NCI-H82 (cell line): ENCODE measurements at regions not wholly inside any gene's neighbourhood (a gene's known extent, or its start where the extent isn't known, plus 50 kb on each side); places are given as distances from the start of the nearest gene placed in this dataset.
A peak's percentile ranks its signal among the peaks of the same experiment; 100 is the strongest.

Experiments
- DNase-seq: peaks from one replicate; lab custom pipeline; 2025; lab: John Stamatoyannopoulos, UW

GRCh38 chr14:22097586-22098292 is 424.1 kb upstream of the OR4E1 start:
- no peak for DNase-seq

- DNase-seq, result no peak
These were observed 423.5 kb upstream of the OR4E1 start for GRCh38 chr14:22097072-22097471.

GRCh38 chr14:22096514-22096895 is 422.9 kb upstream of the OR4E1 start:
- no peak for DNase-seq

GRCh38 chr14:22095860-22096513 is 422.4 kb upstream of the OR4E1 start:
- DNase-seq, result no peak

- no peak for DNase-seq
These were observed 416.3 kb upstream of the OR4E1 start for GRCh38 chr14:22089940-22090339.

- no peak for DNase-seq
These were observed 415.2 kb upstream of the OR4E1 start for GRCh38 chr14:22088614-22089342.

- DNase-seq, result no peak
These were observed 412.5 kb upstream of the OR4E1 start for GRCh38 chr14:22086131-22086530.

GRCh38 chr14:22084393-22085281 is 411.0 kb upstream of the OR4E1 start:
- DNase-seq, result peak; percentile 67

GRCh38 chr14:22081337-22081736 is 407.7 kb upstream of the OR4E1 start:
- no peak for DNase-seq

- DNase-seq, result no peak
These were observed 406.1 kb upstream of the OR4E1 start for GRCh38 chr14:22079766-22080165.

GRCh38 chr14:22073801-22074200 is 400.2 kb upstream of the OR4E1 start:
- DNase-seq, result no peak

GRCh38 chr14:22071006-22071405 is 397.4 kb upstream of the OR4E1 start:
- no peak for DNase-seq

GRCh38 chr14:22070119-22070982 is 396.7 kb upstream of the OR4E1 start:
- peak; percentile 18 for DNase-seq

- DNase-seq, result no peak
These were observed 391.7 kb upstream of the OR4E1 start for GRCh38 chr14:22065347-22065746.

GRCh38 chr14:22059201-22059600 is 385.6 kb upstream of the OR4E1 start:
- DNase-seq, result no peak

GRCh38 chr14:22052795-22053194 is 379.2 kb upstream of the OR4E1 start:
- no peak for DNase-seq

- DNase-seq, result peak; percentile 38
These were observed 373.5 kb upstream of the OR4E1 start for GRCh38 chr14:22047115-22047514.

- no peak for DNase-seq
These were observed 372.4 kb upstream of the OR4E1 start for GRCh38 chr14:22046063-22046462.

GRCh38 chr14:22044193-22044592 is 370.6 kb upstream of the OR4E1 start:
- no peak for DNase-seq

GRCh38 chr14:22040781-22041125 is 367.1 kb upstream of the OR4E1 start:
- no peak for DNase-seq
